ENCODE measurements at regions not wholly inside any gene's neighbourhood (a gene's known extent, or its start where the extent isn't known, plus 50 kb on each side); places are given as distances from the start of the nearest gene placed in this dataset.
A peak's percentile ranks its signal among the peaks of the same experiment; 100 is the strongest.

GRCh38 chr21:35395728-35396127 lies 346.6 kb upstream of the RUNX1 start:
- no peak for DNase-seq (ENCODE audit: low read depth)
- H3K4me3 ChIP-seq (ENCODE audit: low read depth, low read length) = no peak overlapping the region
- no peak for TF ChIP-seq CTCF (IDR thresholded peaks at IDR 0.05; ENCODE audit: insufficient read depth, low read depth, low read length)

- TF ChIP-seq CTCF (IDR thresholded peaks at IDR 0.05; ENCODE audit: insufficient read depth, low read depth, low read length) = no peak
- H3K4me3 ChIP-seq (ENCODE audit: low read depth, low read length) = no peak overlapping the region
- DNase-seq (ENCODE audit: low read depth) = no peak
Observed at GRCh38 chr21:35394634-35395369, 345.7 kb upstream of the RUNX1 start.

GRCh38 chr21:35394049-35394448 lies 344.9 kb upstream of the RUNX1 start:
- DNase-seq (ENCODE audit: low read depth) = no peak
- H3K4me3 ChIP-seq (ENCODE audit: low read depth, low read length) = no peak overlapping the region
- no peak for TF ChIP-seq CTCF (IDR thresholded peaks at IDR 0.05; ENCODE audit: insufficient read depth, low read depth, low read length)

- H3K4me3 ChIP-seq (ENCODE audit: low read depth, low read length) = no peak overlapping the region
- no peak for TF ChIP-seq CTCF (IDR thresholded peaks at IDR 0.05; ENCODE audit: insufficient read depth, low read depth, low read length)
- peak; percentile 44 for DNase-seq (ENCODE audit: low read depth)
Observed at GRCh38 chr21:35390013-35390776, 341.1 kb upstream of the RUNX1 start.

GRCh38 chr21:35386491-35387079 lies 337.5 kb upstream of the RUNX1 start:
- peak; percentile 43 for DNase-seq (ENCODE audit: low read depth)
- H3K4me3 ChIP-seq (ENCODE audit: low read depth, low read length) = no peak overlapping the region

GRCh38 chr21:35384375-35384774 lies 335.3 kb upstream of the RUNX1 start:
- no peak overlapping the region for H3K4me3 ChIP-seq (ENCODE audit: low read depth, low read length)
- no peak for DNase-seq (ENCODE audit: low read depth)
- TF ChIP-seq CTCF (IDR thresholded peaks at IDR 0.05; ENCODE audit: insufficient read depth, low read depth, low read length) = no peak

More at GRCh38 chr21:35386491-35387079, 337.5 kb upstream of the RUNX1 start:
- no peak for TF ChIP-seq CTCF (IDR thresholded peaks at IDR 0.05; ENCODE audit: insufficient read depth, low read depth, low read length)

Data from fibroblast of villous mesenchyme (primary cell).